CD14-positive monocyte (primary cell): ENCODE measurements at regions not wholly inside any gene's neighbourhood (a gene's known extent, or its start where the extent isn't known, plus 50 kb on each side); places are given as distances from the start of the nearest gene placed in this dataset.
A peak's percentile ranks its signal among the peaks of the same experiment; 100 is the strongest.

Experiments
- DNase-seq, 3 donors: peaks; one replicate each; pipeline ENCODE4 v3.0.0-alpha.2; 2011 to 2022
- H2AFZ ChIP-seq: 2 replicates; pipeline ENCODE4 v1.6.0; 2012; ENCODE audit warnings: mild to moderate bottlenecking, low read depth, low read length, inconsistent platforms; ENCODE audit not compliant: insufficient read depth, poor library complexity, severe bottlenecking
- H3K27ac ChIP-seq, 2 donors: 1 replicate in 1 of 2; 2 replicates in 1 of 2; pipeline ENCODE4 v1.5.1; 2012 to 2013; ENCODE audit warnings: low read length in 2 of 2, control low read depth in 1 of 2, inconsistent platforms in 1 of 2, low read depth in 1 of 2, mild to moderate bottlenecking in 1 of 2
- H3K27me3 ChIP-seq, 2 donors: one replicate each; pipeline versions ENCODE4 v1.6.0 to v1.6.1; 2011 to 2013; ENCODE audit warnings: low read length in 2 of 2; ENCODE audit not compliant: control insufficient read depth in 2 of 2, insufficient read depth in 2 of 2
- H3K36me3 ChIP-seq, 2 donors: replicated peaks in 1 of 2; 1 replicate in 1 of 2; 2 replicates in 1 of 2; pipeline versions ENCODE4 v1.5.1 to v1.6.1; 2012 to 2013; ENCODE audit warnings: low read length in 2 of 2, control low read depth in 1 of 2, inconsistent platforms in 1 of 2, mild to moderate bottlenecking in 1 of 2; ENCODE audit not compliant: insufficient read depth in 2 of 2, control insufficient read depth in 1 of 2
- H3K4me1 ChIP-seq, 2 donors: 1 replicate in 1 of 2; 2 replicates in 1 of 2; pipeline versions ENCODE4 v1.5.1 to v1.6.1; 2012 to 2013; ENCODE audit warnings: low read length in 2 of 2, control low read depth in 1 of 2, inconsistent platforms in 1 of 2, mild to moderate bottlenecking in 1 of 2, moderate library complexity in 1 of 2; ENCODE audit not compliant: insufficient read depth in 2 of 2, control insufficient read depth in 1 of 2
- H3K4me2 ChIP-seq: replicated peaks from 2 replicates; pipeline ENCODE3; 2012; ENCODE audit warnings: low read length, moderate library complexity, mild to moderate bottlenecking; ENCODE audit not compliant: poor library complexity, severe bottlenecking; ENCODE audit errors: extremely low read depth
- H3K4me3 ChIP-seq, 3 experiments: fragments of 200-600 bp in 1 of 3; sonication (generic) in 1 of 3; replicated peaks in 1 of 3; 1 replicate in 2 of 3; 2 replicates in 1 of 3; pipeline ENCODE4 v1.5.1; 2011 to 2013; ENCODE audit warnings: low read length in 3 of 3, mild to moderate bottlenecking in 3 of 3, control low read depth in 2 of 3, low read depth in 2 of 3, inconsistent platforms in 1 of 3, moderate library complexity in 1 of 3
- H3K79me2 ChIP-seq: 2 replicates; pipeline ENCODE4 v1.6.0; 2012; ENCODE audit warnings: mild to moderate bottlenecking, control low read depth, inconsistent platforms, low read length, moderate library complexity; ENCODE audit not compliant: insufficient read depth
- H3K9ac ChIP-seq: 2 replicates; pipeline ENCODE4 v1.6.0; 2017; ENCODE audit warnings: low read length, mild to moderate bottlenecking; ENCODE audit not compliant: insufficient read depth, poor library complexity, severe bottlenecking
- H3K9me3 ChIP-seq, 2 donors: replicated peaks in 1 of 2; 1 replicate in 1 of 2; 2 replicates in 1 of 2; pipeline versions ENCODE4 v1.5.1 to v1.6.1; 2012 to 2013; ENCODE audit warnings: low read length in 2 of 2, control low read depth in 1 of 2; ENCODE audit not compliant: control insufficient read depth in 1 of 2, insufficient read depth in 1 of 2
- H4K20me1 ChIP-seq: 2 replicates; pipeline ENCODE4 v1.6.0; 2012; ENCODE audit warnings: mild to moderate bottlenecking, low read length, control low read depth, moderate library complexity; ENCODE audit not compliant: insufficient read depth
- H3K27ac Mint-ChIP-seq, 7 donors: one replicate each; pipeline ENCODE4 v1.8.0; 2020; ENCODE audit warnings: mild to moderate bottlenecking in 7 of 7, mixed read lengths in 7 of 7, moderate library complexity in 6 of 7, inconsistent platforms in 2 of 7
- H3K27me3 Mint-ChIP-seq, 3 donors: one replicate each; pipeline ENCODE4 v1.8.0; 2021 to 2022; ENCODE audit warnings: low read depth in 3 of 3, mild to moderate bottlenecking in 3 of 3, mixed read lengths in 3 of 3, moderate library complexity in 3 of 3, inconsistent platforms in 1 of 3
- H3K36me3 Mint-ChIP-seq, 2 donors: one replicate each; pipeline ENCODE4 v1.8.0; 2020; ENCODE audit warnings: mixed read lengths in 2 of 2, inconsistent platforms in 1 of 2, mild to moderate bottlenecking in 1 of 2
- H3K4me1 Mint-ChIP-seq: one replicate; pipeline ENCODE4 v1.8.0; 2020; ENCODE audit warnings: mild to moderate bottlenecking, mixed read lengths
- H3K4me3 Mint-ChIP-seq, 2 donors: one replicate each; pipeline ENCODE4 v1.8.0; 2020; ENCODE audit warnings: mild to moderate bottlenecking in 2 of 2, mixed read lengths in 2 of 2, moderate library complexity in 1 of 2
- H3K9me3 Mint-ChIP-seq, 7 donors: one replicate each; pipeline ENCODE4 v1.8.0; 2020 to 2022; ENCODE audit warnings: mixed read lengths in 7 of 7, mild to moderate bottlenecking in 6 of 7, moderate library complexity in 6 of 7, inconsistent platforms in 2 of 7
- WGBS: methylation state at CpG from one replicate; pipeline ENCODE4 v1.1.5; 2013; ENCODE audit warnings: missing lambda C conversion rate; ENCODE audit not compliant: insufficient coverage; 5-methylcytosine and 5-hydroxymethylcytosine counted together
- intact Hi-C, 2 donors: fragments of 100-400 bp; cut with micrococcal nuclease; formaldehyde crosslinking; loops; one replicate each; pipeline versions ENCODE4 v1.15.0 to v1.15.1; 2023
- TF ChIP-seq, protein P1 (sequence below): fragments of 200-600 bp; IDR thresholded peaks from one replicate; pipeline ENCODE4 v1.8.0; 2022; ENCODE audit warnings: antibody characterized with exemption, mild to moderate bottlenecking

DNA sequence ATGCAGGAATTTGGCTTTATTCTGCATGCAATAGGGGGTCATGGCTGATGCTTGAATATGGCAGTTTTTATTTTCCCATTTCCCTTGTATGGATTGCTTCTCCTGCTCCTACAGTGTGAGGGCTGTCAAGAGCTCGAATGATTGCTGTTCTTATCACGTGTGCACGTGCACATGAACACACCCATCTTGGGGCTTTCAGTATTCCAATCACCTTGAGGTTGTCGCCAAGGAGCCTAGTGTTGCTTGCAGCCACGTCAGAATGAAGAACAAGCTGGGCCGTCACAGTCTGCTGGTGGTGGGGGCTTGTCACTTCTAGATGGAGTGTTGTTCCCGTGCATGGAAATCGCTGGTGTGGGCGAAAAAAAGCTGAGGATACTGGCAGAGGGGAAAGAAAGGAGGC, 219.4 kb upstream of the GLRA1 start:
- WGBS, result 85% methylated on average over 9 of the region's 9 CpGs
- H3K27ac ChIP-seq, result no peak overlapping the region
- no peaks in the 10 kb centered on the region for H3K4me1 ChIP-seq
- H3K36me3 ChIP-seq, result no peaks in the 10 kb centered on the region
- H3K9ac ChIP-seq, result no peak overlapping the region
- H3K4me1 Mint-ChIP-seq, result no peaks in the 10 kb centered on the region
- no peak overlapping the region for H3K4me3 ChIP-seq
- H3K9me3 Mint-ChIP-seq, result no peaks in the 10 kb centered on the region
- no peak overlapping the region for H3K4me3 Mint-ChIP-seq
- no peaks in the 10 kb centered on the region for H3K27me3 ChIP-seq
- DNase-seq, result no peak
- no peak overlapping the region for H3K27ac Mint-ChIP-seq
- no peak overlapping the region for H2AFZ ChIP-seq
- no peak overlapping the region for H3K4me2 ChIP-seq
- no peaks in the 10 kb centered on the region for H4K20me1 ChIP-seq
- no peaks in the 10 kb centered on the region for H3K9me3 ChIP-seq
- intact Hi-C loops, result no loop called here
- H3K79me2 ChIP-seq, result no peaks in the 10 kb centered on the region
- TF ChIP-seq, protein P1, sequence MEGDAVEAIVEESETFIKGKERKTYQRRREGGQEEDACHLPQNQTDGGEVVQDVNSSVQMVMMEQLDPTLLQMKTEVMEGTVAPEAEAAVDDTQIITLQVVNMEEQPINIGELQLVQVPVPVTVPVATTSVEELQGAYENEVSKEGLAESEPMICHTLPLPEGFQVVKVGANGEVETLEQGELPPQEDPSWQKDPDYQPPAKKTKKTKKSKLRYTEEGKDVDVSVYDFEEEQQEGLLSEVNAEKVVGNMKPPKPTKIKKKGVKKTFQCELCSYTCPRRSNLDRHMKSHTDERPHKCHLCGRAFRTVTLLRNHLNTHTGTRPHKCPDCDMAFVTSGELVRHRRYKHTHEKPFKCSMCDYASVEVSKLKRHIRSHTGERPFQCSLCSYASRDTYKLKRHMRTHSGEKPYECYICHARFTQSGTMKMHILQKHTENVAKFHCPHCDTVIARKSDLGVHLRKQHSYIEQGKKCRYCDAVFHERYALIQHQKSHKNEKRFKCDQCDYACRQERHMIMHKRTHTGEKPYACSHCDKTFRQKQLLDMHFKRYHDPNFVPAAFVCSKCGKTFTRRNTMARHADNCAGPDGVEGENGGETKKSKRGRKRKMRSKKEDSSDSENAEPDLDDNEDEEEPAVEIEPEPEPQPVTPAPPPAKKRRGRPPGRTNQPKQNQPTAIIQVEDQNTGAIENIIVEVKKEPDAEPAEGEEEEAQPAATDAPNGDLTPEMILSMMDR, result no peak
- no peaks in the 10 kb centered on the region for H3K36me3 Mint-ChIP-seq
- H3K27me3 Mint-ChIP-seq, result peaks cover 0 to 2% (median 0%) of the 10 kb centered on the region in 3 donors

DNA sequence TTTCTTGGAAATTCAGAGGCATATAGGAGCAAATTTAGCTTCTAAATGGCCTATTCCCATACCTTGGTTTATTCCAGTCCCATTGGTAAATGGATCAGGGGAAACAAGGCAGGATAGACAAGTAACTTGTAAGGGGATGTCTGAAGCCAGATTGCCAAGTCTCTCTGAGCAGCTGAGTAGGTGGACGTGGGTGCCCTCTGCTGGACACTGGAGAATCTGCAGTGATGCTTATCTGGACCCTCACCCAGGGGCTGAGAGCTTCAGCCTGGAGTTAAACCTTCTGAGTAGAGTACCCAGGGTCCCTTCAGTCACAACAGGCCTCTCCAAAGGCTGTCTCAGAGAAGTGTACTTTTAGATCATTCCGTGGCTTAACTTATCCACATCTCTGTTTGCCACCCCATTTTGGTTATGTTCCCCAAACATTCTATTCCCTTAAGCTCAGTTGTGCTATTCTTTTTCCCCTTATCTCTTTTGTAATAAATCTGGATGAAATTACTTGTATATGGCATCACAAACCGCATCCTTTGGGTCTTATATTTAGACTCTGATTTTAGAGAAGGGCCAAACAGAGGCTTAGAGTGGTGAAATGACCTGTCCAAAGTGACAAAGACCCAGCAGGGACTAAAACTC, 218.3 kb upstream of the GLRA1 start:
- Histone ChIP-seq H3K27me3 (no peaks in the 10 kb centered on the region), H3K27ac (no peak overlapping the region), H3K4me2 (no peak overlapping the region), H4K20me1 (no peaks in the 10 kb centered on the region), H3K9ac (no peak overlapping the region), H3K36me3 (no peaks in the 10 kb centered on the region), H3K4me3 (no peak overlapping the region), H2AFZ (no peak overlapping the region), H3K79me2 (no peaks in the 10 kb centered on the region), H3K9me3 (no peaks in the 10 kb centered on the region), H3K4me1 (no peaks in the 10 kb centered on the region)
- Mint-ChIP-seq H3K36me3 (no peaks in the 10 kb centered on the region), H3K4me1 (no peaks in the 10 kb centered on the region), H3K9me3 (no peaks in the 10 kb centered on the region), H3K27ac (no peak overlapping the region), H3K27me3 (no peaks in the 10 kb centered on the region), H3K4me3 (no peak overlapping the region)
- intact Hi-C loops, result no loop called here
- DNase-seq, result peak; percentile 1 to 30 (median 25)
- WGBS, result 0% methylated on average over 1 of the region's 3 CpGs
- TF ChIP-seq, protein P1, result peak; percentile 82
